GM12878 (cell line): ENCODE measurements at regions not wholly inside any gene's neighbourhood (a gene's known extent, or its start where the extent isn't known, plus 50 kb on each side); places are given as distances from the start of the nearest gene placed in this dataset.

Source experiments
- POLR2AphosphoS5 ChIP-seq: IDR thresholded peaks from 2 replicates; pipeline ENCODE4 v1.6.1; 2011; ENCODE audit warnings: mild to moderate bottlenecking, low read length, inconsistent platforms
- SMAD5 ChIP-seq: IDR thresholded peaks from 2 replicates; pipeline ENCODE4 v1.6.1; 2016; ENCODE audit warnings: antibody characterized with exemption, low read depth
- TAF1 ChIP-seq: IDR thresholded peaks from 2 replicates; pipeline ENCODE4 v1.6.1; 2011; ENCODE audit warnings: mild to moderate bottlenecking, low read depth, low read length, borderline replicate concordance
- TF ChIP-seq, protein P1 (sequence below): IDR thresholded peaks from 2 replicates; pipeline ENCODE4 v1.6.1; 2012; ENCODE audit warnings: low read depth, low read length, improper control_type of control experiment
- TF ChIP-seq, protein P2 (sequence below), 3 experiments: IDR thresholded peaks in 2 of 3; conservative IDR thresholded peaks in 1 of 3; 2 replicates each; pipeline ENCODE4 v1.5.1; 2011; ENCODE audit warnings: low read depth in 3 of 3, low read length in 3 of 3, mild to moderate bottlenecking in 3 of 3, control low read depth in 2 of 3, moderate library complexity in 2 of 3, inconsistent platforms in 1 of 3, mixed read lengths in 1 of 3; ENCODE audit not compliant: control insufficient read depth in 2 of 3, insufficient read depth in 1 of 3; ENCODE audit errors: extremely low read depth in 1 of 3
- TF ChIP-seq, protein P3 (sequence below): IDR thresholded peaks from 2 replicates; pipeline ENCODE4 v1.6.1; 2012; ENCODE audit warnings: mild to moderate bottlenecking, low read depth, low read length

DNA sequence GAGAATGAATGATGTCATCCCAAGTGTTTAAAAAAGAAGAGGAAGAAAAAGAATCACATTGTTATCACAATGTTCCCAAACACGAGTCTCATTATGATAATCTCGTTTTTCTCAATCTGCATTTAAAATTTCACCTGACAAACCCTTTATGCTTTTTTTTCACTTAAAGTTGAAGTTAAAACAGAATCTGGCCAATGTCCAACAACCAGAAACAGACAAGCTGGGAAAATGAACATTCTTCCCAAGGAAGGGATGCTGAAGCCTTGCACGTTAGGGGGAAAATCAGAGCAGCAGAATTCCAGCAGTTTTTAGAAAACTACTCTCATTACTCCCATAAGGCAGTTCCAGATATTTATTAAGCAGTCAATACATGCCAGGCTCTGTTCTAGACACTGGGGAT lies 245.3 kb downstream of the TMEM182 start:
- TF ChIP-seq, protein P1, sequence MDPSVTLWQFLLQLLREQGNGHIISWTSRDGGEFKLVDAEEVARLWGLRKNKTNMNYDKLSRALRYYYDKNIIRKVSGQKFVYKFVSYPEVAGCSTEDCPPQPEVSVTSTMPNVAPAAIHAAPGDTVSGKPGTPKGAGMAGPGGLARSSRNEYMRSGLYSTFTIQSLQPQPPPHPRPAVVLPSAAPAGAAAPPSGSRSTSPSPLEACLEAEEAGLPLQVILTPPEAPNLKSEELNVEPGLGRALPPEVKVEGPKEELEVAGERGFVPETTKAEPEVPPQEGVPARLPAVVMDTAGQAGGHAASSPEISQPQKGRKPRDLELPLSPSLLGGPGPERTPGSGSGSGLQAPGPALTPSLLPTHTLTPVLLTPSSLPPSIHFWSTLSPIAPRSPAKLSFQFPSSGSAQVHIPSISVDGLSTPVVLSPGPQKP: no peak
- TF ChIP-seq, protein P2, sequence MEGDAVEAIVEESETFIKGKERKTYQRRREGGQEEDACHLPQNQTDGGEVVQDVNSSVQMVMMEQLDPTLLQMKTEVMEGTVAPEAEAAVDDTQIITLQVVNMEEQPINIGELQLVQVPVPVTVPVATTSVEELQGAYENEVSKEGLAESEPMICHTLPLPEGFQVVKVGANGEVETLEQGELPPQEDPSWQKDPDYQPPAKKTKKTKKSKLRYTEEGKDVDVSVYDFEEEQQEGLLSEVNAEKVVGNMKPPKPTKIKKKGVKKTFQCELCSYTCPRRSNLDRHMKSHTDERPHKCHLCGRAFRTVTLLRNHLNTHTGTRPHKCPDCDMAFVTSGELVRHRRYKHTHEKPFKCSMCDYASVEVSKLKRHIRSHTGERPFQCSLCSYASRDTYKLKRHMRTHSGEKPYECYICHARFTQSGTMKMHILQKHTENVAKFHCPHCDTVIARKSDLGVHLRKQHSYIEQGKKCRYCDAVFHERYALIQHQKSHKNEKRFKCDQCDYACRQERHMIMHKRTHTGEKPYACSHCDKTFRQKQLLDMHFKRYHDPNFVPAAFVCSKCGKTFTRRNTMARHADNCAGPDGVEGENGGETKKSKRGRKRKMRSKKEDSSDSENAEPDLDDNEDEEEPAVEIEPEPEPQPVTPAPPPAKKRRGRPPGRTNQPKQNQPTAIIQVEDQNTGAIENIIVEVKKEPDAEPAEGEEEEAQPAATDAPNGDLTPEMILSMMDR (IDR thresholded peaks at IDR 0.05 in 2 of 3, conservative IDR thresholded peaks at IDR 0.05 in 1 of 3; ENCODE audit: control insufficient read depth in 2 of 3, extremely low read depth in 1 of 3, insufficient read depth in 1 of 3, low read depth in 3 of 3, low read length in 3 of 3): no peak
- TF ChIP-seq POLR2AphosphoS5 (no peak), TAF1 (no peak), SMAD5 (no peak)
- TF ChIP-seq, protein P3, sequence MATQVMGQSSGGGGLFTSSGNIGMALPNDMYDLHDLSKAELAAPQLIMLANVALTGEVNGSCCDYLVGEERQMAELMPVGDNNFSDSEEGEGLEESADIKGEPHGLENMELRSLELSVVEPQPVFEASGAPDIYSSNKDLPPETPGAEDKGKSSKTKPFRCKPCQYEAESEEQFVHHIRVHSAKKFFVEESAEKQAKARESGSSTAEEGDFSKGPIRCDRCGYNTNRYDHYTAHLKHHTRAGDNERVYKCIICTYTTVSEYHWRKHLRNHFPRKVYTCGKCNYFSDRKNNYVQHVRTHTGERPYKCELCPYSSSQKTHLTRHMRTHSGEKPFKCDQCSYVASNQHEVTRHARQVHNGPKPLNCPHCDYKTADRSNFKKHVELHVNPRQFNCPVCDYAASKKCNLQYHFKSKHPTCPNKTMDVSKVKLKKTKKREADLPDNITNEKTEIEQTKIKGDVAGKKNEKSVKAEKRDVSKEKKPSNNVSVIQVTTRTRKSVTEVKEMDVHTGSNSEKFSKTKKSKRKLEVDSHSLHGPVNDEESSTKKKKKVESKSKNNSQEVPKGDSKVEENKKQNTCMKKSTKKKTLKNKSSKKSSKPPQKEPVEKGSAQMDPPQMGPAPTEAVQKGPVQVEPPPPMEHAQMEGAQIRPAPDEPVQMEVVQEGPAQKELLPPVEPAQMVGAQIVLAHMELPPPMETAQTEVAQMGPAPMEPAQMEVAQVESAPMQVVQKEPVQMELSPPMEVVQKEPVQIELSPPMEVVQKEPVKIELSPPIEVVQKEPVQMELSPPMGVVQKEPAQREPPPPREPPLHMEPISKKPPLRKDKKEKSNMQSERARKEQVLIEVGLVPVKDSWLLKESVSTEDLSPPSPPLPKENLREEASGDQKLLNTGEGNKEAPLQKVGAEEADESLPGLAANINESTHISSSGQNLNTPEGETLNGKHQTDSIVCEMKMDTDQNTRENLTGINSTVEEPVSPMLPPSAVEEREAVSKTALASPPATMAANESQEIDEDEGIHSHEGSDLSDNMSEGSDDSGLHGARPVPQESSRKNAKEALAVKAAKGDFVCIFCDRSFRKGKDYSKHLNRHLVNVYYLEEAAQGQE: no peak
